ENCODE measurements at regions not wholly inside any gene's neighbourhood (a gene's known extent, or its start where the extent isn't known, plus 50 kb on each side); places are given as distances from the start of the nearest gene placed in this dataset.
"Not testable (repeated sequence)": the region's sequence is repeated elsewhere in the genome, so short reads cannot be mapped to it uniquely, and the experiment has no call there.

DNA sequence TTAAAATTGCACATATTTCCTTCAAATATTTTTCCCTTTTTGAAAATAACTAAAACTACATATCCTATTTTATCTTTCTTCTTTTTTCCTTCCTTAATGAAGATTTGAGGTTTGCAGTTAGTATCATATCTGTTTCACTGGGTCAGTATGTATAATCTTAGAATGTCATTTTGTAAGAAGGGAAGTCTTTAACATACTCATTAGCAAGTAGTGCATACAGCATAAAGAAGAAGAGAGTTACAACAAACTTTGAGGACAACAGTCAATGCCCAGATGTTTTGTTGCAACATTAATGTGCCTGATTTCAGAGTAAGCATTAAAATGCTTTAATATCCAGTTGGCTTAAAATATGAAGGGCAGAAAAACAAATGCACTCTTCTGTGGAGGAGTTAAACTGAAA, 176.9 kb upstream of the FBXO33 start:
- no peak for DNase-seq
- in situ Hi-C loops (cut with HindIII; ENCODE audit: low pct_ligation_motif_present, low pct_unique_long_range_greater_than_20kb, low sequenced_read_pairs) = no loop called here

GRCh38 chr14:39607978-39608377, 175.7 kb upstream of the FBXO33 start:
- in situ Hi-C loops (cut with HindIII; ENCODE audit: low pct_ligation_motif_present, low pct_unique_long_range_greater_than_20kb, low sequenced_read_pairs) = no loop called here
- DNase-seq = no peak

GRCh38 chr14:39603942-39604341, 171.7 kb upstream of the FBXO33 start:
- no peak for DNase-seq
- in situ Hi-C loops (cut with HindIII; ENCODE audit: low pct_ligation_motif_present, low pct_unique_long_range_greater_than_20kb, low sequenced_read_pairs) = no loop called here

DNA sequence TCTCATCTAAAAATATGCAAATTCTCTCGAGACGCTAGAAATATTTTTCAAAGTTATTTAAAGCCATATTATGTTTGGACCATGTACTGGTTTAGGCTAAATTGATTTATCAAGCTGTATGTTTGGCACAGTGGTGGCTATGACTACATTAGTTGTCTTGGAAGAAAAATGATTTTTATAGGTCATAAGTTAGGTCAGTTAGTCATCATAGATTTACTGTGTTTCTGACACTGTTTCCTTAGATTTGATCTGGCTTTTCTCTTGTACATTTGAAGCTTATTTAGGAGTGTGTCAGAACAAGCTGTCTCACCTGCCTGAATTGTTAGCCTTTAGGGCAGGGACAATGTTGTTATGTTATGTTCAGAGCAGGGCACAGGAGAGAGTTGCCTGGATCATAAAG, 161.1 kb upstream of the FBXO33 start:
- DNase-seq = no peak
- in situ Hi-C loops (cut with HindIII; ENCODE audit: low pct_ligation_motif_present, low pct_unique_long_range_greater_than_20kb, low sequenced_read_pairs) = no loop called here

GRCh38 chr14:39592116-39592789, 160.0 kb upstream of the FBXO33 start:
- no peak for DNase-seq
- in situ Hi-C loops (cut with HindIII; ENCODE audit: low pct_ligation_motif_present, low pct_unique_long_range_greater_than_20kb, low sequenced_read_pairs) = no loop called here

DNA sequence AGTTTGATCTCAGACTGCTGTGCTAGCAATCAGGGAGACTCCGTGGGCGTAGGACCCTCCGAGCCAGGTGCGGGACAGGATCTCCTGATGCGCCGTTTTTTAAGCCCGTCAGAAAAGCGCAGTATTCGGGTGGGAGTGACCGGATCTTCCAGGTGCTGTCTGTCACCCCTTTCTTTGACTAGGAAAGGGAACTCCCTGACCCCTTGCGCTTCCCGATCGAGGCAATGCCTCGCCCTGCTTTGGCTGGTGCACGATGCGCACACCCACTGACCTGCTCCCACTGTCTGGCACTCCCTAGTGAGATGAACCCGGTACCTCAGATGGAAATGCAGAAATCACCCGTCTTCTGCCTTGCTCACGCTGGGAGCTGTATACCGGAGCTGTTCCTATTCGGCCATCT, 157.6 kb upstream of the FBXO33 start:
- DNase-seq; in situ Hi-C loops (cut with HindIII; ENCODE audit: low pct_ligation_motif_present, low pct_unique_long_range_greater_than_20kb, low sequenced_read_pairs): not testable (repeated sequence)

GRCh38 chr14:39582028-39582654, 149.9 kb upstream of the FBXO33 start:
- no peak for DNase-seq
- in situ Hi-C loops (cut with HindIII; ENCODE audit: low pct_ligation_motif_present, low pct_unique_long_range_greater_than_20kb, low sequenced_read_pairs) = no loop called here

- in situ Hi-C loops (cut with HindIII; ENCODE audit: low pct_ligation_motif_present, low pct_unique_long_range_greater_than_20kb, low sequenced_read_pairs) = no loop called here
- DNase-seq = no peak
Measured at GRCh38 chr14:39581474-39581873, 149.2 kb upstream of the FBXO33 start.

GRCh38 chr14:39580696-39581095, 148.5 kb upstream of the FBXO33 start:
- no peak for DNase-seq
- in situ Hi-C loops (cut with HindIII; ENCODE audit: low pct_ligation_motif_present, low pct_unique_long_range_greater_than_20kb, low sequenced_read_pairs) = no loop called here

DNA sequence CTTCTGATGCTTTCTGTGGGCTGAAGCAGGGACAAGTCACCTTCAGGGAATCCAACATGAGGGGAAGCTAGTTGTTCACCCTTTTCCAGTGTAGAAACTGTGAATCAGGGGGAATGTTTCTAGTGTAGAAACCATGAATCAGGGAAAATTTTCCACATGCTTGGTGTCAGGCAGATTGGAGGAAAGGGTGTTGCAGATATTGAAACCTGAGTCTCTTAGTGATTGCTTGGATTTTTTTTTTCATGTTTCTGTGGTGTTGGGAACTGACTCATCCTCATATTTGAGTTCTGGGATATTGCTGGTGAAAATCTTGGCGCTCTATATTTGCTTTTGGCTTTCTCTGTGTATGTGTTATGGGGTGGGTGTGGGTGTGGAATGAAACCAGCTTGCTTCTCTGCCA, 144.5 kb upstream of the FBXO33 start:
- in situ Hi-C loops (cut with HindIII; ENCODE audit: low pct_ligation_motif_present, low pct_unique_long_range_greater_than_20kb, low sequenced_read_pairs) = no loop called here
- no peak for DNase-seq

DNA sequence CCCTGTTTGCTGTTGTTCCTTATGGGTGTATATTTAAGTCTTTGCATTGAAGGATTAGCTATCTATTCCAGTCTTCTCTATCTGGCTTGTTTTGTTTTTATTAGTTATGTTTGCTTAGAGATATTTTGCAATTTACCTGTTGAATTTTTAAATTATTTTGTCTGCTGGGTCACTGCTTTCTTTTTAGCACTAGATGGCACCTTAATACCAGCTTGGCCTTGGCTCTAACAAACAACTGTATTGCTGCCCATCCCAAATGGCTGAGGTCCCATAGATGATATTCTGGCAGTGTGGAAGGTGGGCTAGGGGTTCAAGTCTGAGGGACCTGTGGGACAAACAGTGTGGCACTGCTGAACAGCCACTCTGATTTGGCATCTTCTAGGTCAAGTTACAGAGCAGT, 144.0 kb upstream of the FBXO33 start:
- in situ Hi-C loops (cut with HindIII; ENCODE audit: low pct_ligation_motif_present, low pct_unique_long_range_greater_than_20kb, low sequenced_read_pairs) = no loop called here
- no peak for DNase-seq

DNA sequence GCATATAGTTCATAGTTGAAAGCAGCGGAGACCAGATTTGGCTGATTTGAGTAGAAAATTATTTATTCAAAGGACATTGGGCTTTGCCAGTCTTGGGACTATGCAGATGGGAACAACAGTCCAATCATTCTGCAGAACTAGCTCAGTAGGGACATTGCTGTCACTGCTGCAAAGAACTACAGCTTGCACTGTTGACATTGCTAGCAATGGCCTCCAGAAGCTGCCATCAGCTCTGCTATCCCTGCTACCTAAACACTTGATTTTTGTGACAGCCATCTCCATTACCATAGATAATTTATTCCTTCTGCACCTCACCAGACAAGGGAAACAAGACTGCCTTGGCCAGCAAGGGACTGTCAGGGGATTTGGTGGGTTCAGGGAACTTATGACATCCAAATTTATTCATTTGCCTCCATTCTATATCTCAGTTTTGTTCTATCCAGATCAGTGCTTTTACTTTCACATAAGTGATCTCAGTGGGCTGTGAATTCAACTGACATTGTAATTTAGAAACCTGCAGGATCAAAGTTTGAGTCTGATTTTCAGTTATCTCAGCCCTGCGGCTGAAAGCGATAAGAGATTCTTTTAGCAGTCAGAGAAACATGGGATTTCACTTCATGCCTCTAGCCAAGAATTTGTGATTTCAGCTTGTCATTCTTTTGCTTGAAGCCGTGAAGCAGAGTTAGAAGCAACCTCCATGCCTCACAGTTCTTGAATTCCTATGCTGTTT, 136.7 kb upstream of the FBXO33 start:
- in situ Hi-C loops (cut with HindIII; ENCODE audit: low pct_ligation_motif_present, low pct_unique_long_range_greater_than_20kb, low sequenced_read_pairs) = no loop called here

DNA sequence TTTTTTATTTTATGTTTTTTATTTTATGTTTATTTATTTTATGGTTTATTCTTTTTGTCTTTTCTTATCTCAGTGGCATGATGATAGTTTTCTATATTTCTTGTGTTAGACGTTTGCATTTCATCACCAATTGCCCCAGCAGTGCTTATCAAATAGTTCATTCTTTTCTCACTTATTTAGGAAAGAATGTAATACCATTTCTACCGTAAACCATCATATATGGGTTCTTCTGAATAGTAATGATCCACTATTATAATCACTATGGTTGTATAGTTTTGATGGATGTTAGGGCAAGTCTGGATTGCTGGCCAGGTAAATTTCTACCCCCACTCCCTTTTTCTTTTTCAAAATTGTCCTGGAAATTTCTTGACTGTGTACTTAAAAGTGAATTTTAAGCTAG, 134.6 kb upstream of the FBXO33 start:
- DNase-seq = no peak
- in situ Hi-C loops (cut with HindIII; ENCODE audit: low pct_ligation_motif_present, low pct_unique_long_range_greater_than_20kb, low sequenced_read_pairs) = no loop called here

More for the DNA sequence above, 136.7 kb upstream of the FBXO33 start:
- DNase-seq = no peak

- DNase-seq = no peak
- in situ Hi-C loops (cut with HindIII; ENCODE audit: low pct_ligation_motif_present, low pct_unique_long_range_greater_than_20kb, low sequenced_read_pairs) = no loop called here
Measured at GRCh38 chr14:39563361-39563760, 131.1 kb upstream of the FBXO33 start.

- DNase-seq = no peak
- in situ Hi-C loops (cut with HindIII; ENCODE audit: low pct_ligation_motif_present, low pct_unique_long_range_greater_than_20kb, low sequenced_read_pairs) = no loop called here
Measured at GRCh38 chr14:39562175-39562574, 129.9 kb upstream of the FBXO33 start.

GRCh38 chr14:39558525-39558924, 126.3 kb upstream of the FBXO33 start:
- DNase-seq = no peak
- in situ Hi-C loops (cut with HindIII; ENCODE audit: low pct_ligation_motif_present, low pct_unique_long_range_greater_than_20kb, low sequenced_read_pairs) = no loop called here

- DNase-seq = no peak
- in situ Hi-C loops (cut with HindIII; ENCODE audit: low pct_ligation_motif_present, low pct_unique_long_range_greater_than_20kb, low sequenced_read_pairs) = no loop called here
Measured at GRCh38 chr14:39555749-39556148, 123.5 kb upstream of the FBXO33 start.

DNA sequence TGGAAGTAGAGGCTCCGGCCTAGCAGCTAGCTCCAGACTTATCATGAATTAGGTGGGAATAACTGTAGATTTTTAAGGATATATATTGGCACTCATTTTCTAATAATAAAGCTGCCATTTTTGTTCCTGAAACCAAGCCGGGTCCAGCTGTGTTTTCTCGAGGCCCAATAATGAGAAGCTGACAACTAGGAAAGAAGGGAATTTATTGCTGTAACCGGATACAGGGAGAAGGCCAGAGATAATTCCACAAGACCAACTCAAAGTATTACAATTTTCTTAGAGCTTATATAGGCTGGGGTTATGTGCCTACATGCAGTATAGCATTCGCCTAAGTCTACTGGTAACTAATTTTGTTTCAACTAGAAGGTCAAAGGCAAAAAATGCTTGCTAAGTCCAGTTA, 122.3 kb upstream of the FBXO33 start:
- DNase-seq = no peak
- in situ Hi-C loops (cut with HindIII; ENCODE audit: low pct_ligation_motif_present, low pct_unique_long_range_greater_than_20kb, low sequenced_read_pairs) = no loop called here

DNA sequence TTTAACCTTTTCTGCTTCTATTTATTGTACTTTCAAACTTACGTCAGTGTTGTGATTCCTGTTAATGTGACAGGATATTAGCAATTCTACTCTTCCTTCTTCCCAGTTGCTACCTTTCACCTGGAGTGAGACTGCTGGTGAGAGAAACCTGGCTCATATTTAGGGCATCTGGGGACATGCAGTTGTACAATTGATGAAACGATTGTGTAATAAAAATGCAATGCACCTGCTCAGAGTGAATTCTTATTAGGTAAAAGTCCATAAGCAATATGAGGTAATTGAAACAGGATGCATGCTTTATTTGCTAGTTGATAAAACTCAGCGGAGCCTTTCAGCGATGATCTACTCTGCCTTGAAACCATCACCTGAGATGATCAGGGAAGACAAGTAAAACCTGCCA, 116.1 kb upstream of the FBXO33 start:
- in situ Hi-C loops (cut with HindIII; ENCODE audit: low pct_ligation_motif_present, low pct_unique_long_range_greater_than_20kb, low sequenced_read_pairs) = no loop called here
- no peak for DNase-seq

GRCh38 chr14:39547845-39548244, 115.6 kb upstream of the FBXO33 start:
- no peak for DNase-seq
- in situ Hi-C loops (cut with HindIII; ENCODE audit: low pct_ligation_motif_present, low pct_unique_long_range_greater_than_20kb, low sequenced_read_pairs) = no loop called here

Data from ACHN (cell line).